Suprapubic skin (tissue), 4 donors: ENCODE measurements at regions not wholly inside any gene's neighbourhood (a gene's known extent, or its start where the extent isn't known, plus 50 kb on each side); places are given as distances from the start of the nearest gene placed in this dataset.
"Not testable (repeated sequence)": the region's sequence is repeated elsewhere in the genome, so short reads cannot be mapped to it uniquely, and the experiment has no call there.

Experiments used
- CTCF ChIP-seq, 2 donors: fragments of 200-600 bp in 1 of 2; fragments of 450-650 bp in 1 of 2; sonication (generic) in 1 of 2; IDR thresholded peaks; one replicate each; pipeline ENCODE4 v1.5.1; 2016 to 2019; ENCODE audit warnings: antibody characterized with exemption in 2 of 2, mild to moderate bottlenecking in 1 of 2, moderate library complexity in 1 of 2
- EP300 ChIP-seq: sonication (generic); formaldehyde crosslinking; IDR thresholded peaks from one replicate; pipeline ENCODE4 v1.6.1; 2017; ENCODE audit warnings: antibody characterized with exemption
- POLR2A ChIP-seq, 2 donors: fragments of 450-650 bp; IDR thresholded peaks; one replicate each; pipeline ENCODE4 v1.6.1; 2017; ENCODE audit warnings: antibody characterized with exemption in 2 of 2, mild to moderate bottlenecking in 2 of 2, moderate library complexity in 2 of 2
- POLR2AphosphoS5 ChIP-seq, 3 donors: sonication (generic); formaldehyde crosslinking; IDR thresholded peaks; one replicate each; pipeline ENCODE4 v1.6.1; 2017; ENCODE audit warnings: antibody characterized with exemption in 3 of 3

- TF ChIP-seq POLR2AphosphoS5 (IDR thresholded peaks at IDR 0.05); POLR2A (IDR thresholded peaks at IDR 0.05); CTCF (IDR thresholded peaks at IDR 0.05); EP300: not testable (repeated sequence)
Measured at GRCh38 chr3:195999176-195999575, 82.7 kb downstream of the TFRC start.
